ENCODE measurements at regions not wholly inside any gene's neighbourhood (a gene's known extent, or its start where the extent isn't known, plus 50 kb on each side); places are given as distances from the start of the nearest gene placed in this dataset.
A peak's percentile ranks its signal among the peaks of the same experiment; 100 is the strongest.

GRCh38 chr12:107283652-107284051, 190.3 kb upstream of the CRY1 start:
- FAIRE-seq = no peak

- no peak for FAIRE-seq
Measured at GRCh38 chr12:107284692-107285091, 191.3 kb upstream of the CRY1 start.

- no peak for FAIRE-seq
Measured at GRCh38 chr12:107287436-107288413, 194.4 kb upstream of the CRY1 start.

- FAIRE-seq = no peak
Measured at GRCh38 chr12:107288414-107289127, 195.2 kb upstream of the CRY1 start.

GRCh38 chr12:107291018-107291417, 197.7 kb upstream of the CRY1 start:
- no peak for FAIRE-seq

GRCh38 chr12:107296681-107297089, 203.3 kb upstream of the CRY1 start:
- FAIRE-seq = no peak

- no peak for FAIRE-seq
Measured at GRCh38 chr12:107302649-107303341, 209.4 kb upstream of the CRY1 start.

GRCh38 chr12:107304588-107305532, 211.5 kb upstream of the CRY1 start:
- FAIRE-seq = no peak

GRCh38 chr12:107306141-107306659, 212.9 kb upstream of the CRY1 start:
- no peak for FAIRE-seq

GRCh38 chr12:107308310-107308709, 215.0 kb upstream of the CRY1 start:
- FAIRE-seq = no peak

GRCh38 chr12:107309020-107309419, 215.7 kb upstream of the CRY1 start:
- FAIRE-seq = no peak

- FAIRE-seq = no peak
Measured at GRCh38 chr12:107310621-107311020, 217.3 kb upstream of the CRY1 start.

- FAIRE-seq = no peak
Measured at GRCh38 chr12:107311682-107312081, 218.3 kb upstream of the CRY1 start.

- FAIRE-seq = peak; percentile 40
Measured at GRCh38 chr12:107317751-107318555, 224.6 kb upstream of the CRY1 start.

GRCh38 chr12:107318556-107318805, 225.1 kb upstream of the CRY1 start:
- FAIRE-seq = no peak

- no peak for FAIRE-seq
Measured at GRCh38 chr12:107318806-107319532, 225.6 kb upstream of the CRY1 start.

- no peak for FAIRE-seq
Measured at GRCh38 chr12:107319533-107320032, 226.2 kb upstream of the CRY1 start.

GRCh38 chr12:107320033-107320928, 226.9 kb upstream of the CRY1 start:
- FAIRE-seq = no peak

GRCh38 chr12:107320929-107321631, 227.7 kb upstream of the CRY1 start:
- no peak for FAIRE-seq
